Activated CD8-positive, alpha-beta memory T cell treated with anti-CD3 and anti-CD28 coated beads, Interleukin-2, amount 10 ng/mL, durations not matched to agents 7 days and 5 days (primary cell): ENCODE measurements at regions not wholly inside any gene's neighbourhood (a gene's known extent, or its start where the extent isn't known, plus 50 kb on each side); places are given as distances from the start of the nearest gene placed in this dataset.

Source experiments
- ATAC-seq: fragments of 150-1000 bp; cut with Tn5 transposase; one replicate; pipeline ENCODE4 v1.10.0; 2021; ENCODE audit warnings: moderate library complexity
- CTCF ChIA-PET: fragments of 350-600 bp; sonication (Branson Sonifier 250); formaldehyde crosslinking; loops from one replicate; lab custom pipeline; 2021; ENCODE audit warnings: antibody characterized with exemption; lab: Charles Lee
- DNase-seq: peaks from one replicate; pipeline ENCODE4 v3.0.0-alpha.2; 2020
- H3K27ac Mint-ChIP-seq: one replicate; pipeline ENCODE4 v1.8.0; 2021; ENCODE audit warnings: mild to moderate bottlenecking, mixed read lengths
- H3K27me3 Mint-ChIP-seq: one replicate; pipeline ENCODE4 v1.8.0; 2021; ENCODE audit warnings: mixed read lengths
- H3K36me3 Mint-ChIP-seq: one replicate; pipeline ENCODE4 v1.8.0; 2021; ENCODE audit warnings: mild to moderate bottlenecking, mixed read lengths
- H3K4me1 Mint-ChIP-seq: one replicate; pipeline ENCODE4 v1.8.0; 2021; ENCODE audit warnings: mixed read lengths
- H3K4me3 Mint-ChIP-seq: one replicate; pipeline ENCODE4 v1.8.0; 2021; ENCODE audit warnings: mild to moderate bottlenecking, moderate library complexity, mixed read lengths
- H3K9me3 Mint-ChIP-seq: one replicate; pipeline ENCODE4 v1.8.0; 2022; ENCODE audit warnings: low read depth, mixed read lengths

GRCh38 chr12:130084359-130084758 is 77.9 kb upstream of the FZD10 start:
- H3K27ac Mint-ChIP-seq: no peak overlapping the region
- H3K4me3 Mint-ChIP-seq: no peak overlapping the region
- ATAC-seq (no peak), DNase-seq (no peak)
- no peaks in the 10 kb centered on the region for H3K4me1 Mint-ChIP-seq
- H3K36me3 Mint-ChIP-seq: no peaks in the 10 kb centered on the region
- CTCF ChIA-PET: no interaction called here
- H3K9me3 Mint-ChIP-seq: peaks cover 2% of the 10 kb centered on the region
- H3K27me3 Mint-ChIP-seq: no peaks in the 10 kb centered on the region

GRCh38 chr12:130086248-130086647 is 76.0 kb upstream of the FZD10 start:
- ATAC-seq: no peak
- no peaks in the 10 kb centered on the region for H3K4me1 Mint-ChIP-seq
- H3K36me3 Mint-ChIP-seq: no peaks in the 10 kb centered on the region
- CTCF ChIA-PET: no interaction called here
- no peak overlapping the region for H3K27ac Mint-ChIP-seq
- H3K27me3 Mint-ChIP-seq: no peaks in the 10 kb centered on the region
- H3K9me3 Mint-ChIP-seq: peaks cover 7% of the 10 kb centered on the region
- H3K4me3 Mint-ChIP-seq: no peak overlapping the region
- DNase-seq: no peak

- H3K4me1 Mint-ChIP-seq: no peaks in the 10 kb centered on the region
- ATAC-seq (no peak), DNase-seq (no peak)
- CTCF ChIA-PET: no interaction called here
- H3K27ac Mint-ChIP-seq: no peak overlapping the region
- no peaks in the 10 kb centered on the region for H3K36me3 Mint-ChIP-seq
- H3K4me3 Mint-ChIP-seq: no peak overlapping the region
- H3K27me3 Mint-ChIP-seq: no peaks in the 10 kb centered on the region
- peaks cover 12% of the 10 kb centered on the region for H3K9me3 Mint-ChIP-seq
Measured at GRCh38 chr12:130086797-130087196, 75.5 kb upstream of the FZD10 start.

GRCh38 chr12:130087222-130087621 is 75.0 kb upstream of the FZD10 start:
- DNase-seq (no peak), ATAC-seq (no peak)
- Mint-ChIP-seq H3K36me3 (no peaks in the 10 kb centered on the region), H3K9me3 (peaks cover 16% of the 10 kb centered on the region), H3K4me1 (no peaks in the 10 kb centered on the region), H3K27me3 (no peaks in the 10 kb centered on the region), H3K4me3 (no peak overlapping the region), H3K27ac (no peak overlapping the region)
- CTCF ChIA-PET: no interaction called here

DNA sequence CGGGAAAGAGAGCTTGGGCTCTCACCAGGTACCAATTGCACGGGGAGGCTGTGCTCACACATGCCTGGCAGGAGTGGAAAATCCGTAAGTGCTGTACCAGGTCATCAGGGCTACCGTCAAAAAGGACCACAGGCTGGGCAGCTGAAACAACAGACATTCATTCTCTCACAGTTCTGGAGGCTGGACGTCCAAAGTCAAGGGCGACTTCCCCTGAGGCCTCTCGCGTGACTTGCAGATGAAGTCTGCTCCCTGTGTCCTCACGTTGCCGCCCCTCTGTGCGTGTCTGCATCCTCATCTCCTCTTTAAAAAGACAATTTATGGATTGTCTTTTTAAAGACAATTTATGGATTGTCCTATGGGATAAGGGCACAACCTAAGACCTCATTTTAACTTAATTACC is 73.8 kb upstream of the FZD10 start:
- Mint-ChIP-seq H3K4me1 (no peaks in the 10 kb centered on the region), H3K9me3 (peaks cover 16% of the 10 kb centered on the region), H3K4me3 (no peak overlapping the region), H3K27ac (no peak overlapping the region), H3K27me3 (no peaks in the 10 kb centered on the region), H3K36me3 (no peaks in the 10 kb centered on the region)
- DNase-seq: no peak
- no peak for ATAC-seq
- CTCF ChIA-PET: no interaction called here

DNA sequence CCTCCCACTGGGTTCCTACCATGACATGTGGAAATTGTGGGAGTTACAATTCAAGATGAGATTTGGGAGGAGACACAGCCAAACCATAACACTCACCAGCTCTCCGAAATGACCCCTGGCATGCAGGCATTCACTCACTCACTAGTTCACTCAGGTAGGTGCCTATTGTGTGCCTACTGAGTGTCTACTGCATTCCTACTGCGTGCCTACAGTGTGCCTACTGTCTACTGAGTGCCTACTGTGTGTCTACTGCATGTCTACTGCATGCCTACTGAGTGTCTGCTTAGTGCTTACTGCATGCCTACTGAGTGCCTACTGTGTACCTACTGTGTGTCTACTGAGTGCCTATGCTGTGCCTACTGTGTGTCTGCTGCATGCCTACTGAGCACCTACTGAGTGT is 71.7 kb upstream of the FZD10 start:
- DNase-seq: no peak
- Mint-ChIP-seq H3K27ac (no peak overlapping the region), H3K36me3 (no peaks in the 10 kb centered on the region), H3K9me3 (peaks cover 18% of the 10 kb centered on the region), H3K4me3 (no peak overlapping the region), H3K4me1 (no peaks in the 10 kb centered on the region), H3K27me3 (no peaks in the 10 kb centered on the region)
- CTCF ChIA-PET: no interaction called here
- no peak for ATAC-seq

DNA sequence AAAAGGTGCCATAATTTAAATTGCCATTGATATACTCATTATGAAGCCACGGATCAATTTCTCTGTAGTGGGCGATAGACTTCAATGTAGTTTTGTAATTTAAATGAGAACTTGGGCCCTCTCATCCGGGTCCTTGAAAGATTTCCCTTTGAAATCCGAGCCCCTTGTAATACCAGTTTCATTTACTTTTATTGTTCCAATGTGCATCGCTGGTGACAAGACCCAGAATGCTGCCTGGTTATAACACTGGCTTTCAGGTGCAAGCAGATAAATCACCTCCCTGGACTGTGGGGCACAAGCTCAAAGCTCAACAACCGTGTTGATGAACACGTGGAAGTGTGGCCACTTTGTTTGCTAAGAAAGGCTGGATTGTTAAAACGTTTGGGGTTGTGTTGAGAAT is 68.9 kb upstream of the FZD10 start:
- H3K36me3 Mint-ChIP-seq: no peaks in the 10 kb centered on the region
- H3K27me3 Mint-ChIP-seq: no peaks in the 10 kb centered on the region
- H3K4me1 Mint-ChIP-seq: no peaks in the 10 kb centered on the region
- no peak overlapping the region for H3K4me3 Mint-ChIP-seq
- DNase-seq (no peak), ATAC-seq (no peak)
- H3K9me3 Mint-ChIP-seq: peaks cover 18% of the 10 kb centered on the region
- CTCF ChIA-PET: no interaction called here
- H3K27ac Mint-ChIP-seq: no peak overlapping the region

DNA sequence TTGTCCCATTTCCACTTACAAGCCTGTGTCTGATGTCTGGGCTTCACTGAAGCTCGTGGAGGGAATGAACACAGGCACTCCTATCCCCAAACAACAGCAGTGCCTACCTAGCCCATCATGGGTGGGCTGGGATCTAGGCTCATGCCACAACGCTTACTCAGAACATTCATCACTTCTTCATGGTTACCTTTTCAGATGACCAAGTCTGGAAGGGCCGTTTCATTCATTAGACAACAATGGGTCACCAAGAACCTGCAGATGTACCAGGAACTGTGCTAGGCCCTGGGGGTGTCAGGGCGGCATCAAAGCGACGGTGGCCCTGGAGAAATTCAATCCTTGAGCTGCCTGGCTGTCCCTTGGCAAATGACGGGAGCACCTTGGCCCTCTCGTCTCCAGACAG is 64.9 kb upstream of the FZD10 start:
- Mint-ChIP-seq H3K9me3 (peaks cover 2% of the 10 kb centered on the region), H3K27ac (no peak overlapping the region), H3K4me1 (no peaks in the 10 kb centered on the region), H3K36me3 (no peaks in the 10 kb centered on the region), H3K27me3 (no peaks in the 10 kb centered on the region), H3K4me3 (no peak overlapping the region)
- ATAC-seq: no peak
- CTCF ChIA-PET: no interaction called here
- no peak for DNase-seq

DNA sequence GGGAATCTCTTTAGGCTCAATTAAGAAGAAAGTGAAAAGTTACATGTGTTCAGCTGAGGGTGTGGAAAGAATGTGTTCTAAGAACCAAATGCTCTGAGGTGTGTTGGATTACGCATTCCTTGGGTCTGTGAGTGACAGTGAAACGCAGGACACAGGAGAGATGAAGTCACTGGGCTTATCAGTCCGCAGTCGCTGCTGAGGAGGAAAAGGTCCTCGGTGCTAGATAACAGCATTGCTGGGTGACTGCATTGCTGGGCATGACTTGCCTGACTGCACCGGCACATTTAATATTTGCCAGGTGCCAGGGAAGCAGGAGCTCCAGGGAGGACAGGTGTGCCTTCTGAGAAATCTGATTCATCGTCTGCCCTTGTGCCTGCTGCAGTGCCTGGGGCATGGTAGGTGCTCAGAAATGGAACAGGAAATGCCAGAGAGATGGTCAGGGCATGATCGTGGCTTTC is 64.4 kb upstream of the FZD10 start:
- H3K4me1 Mint-ChIP-seq: no peaks in the 10 kb centered on the region
- DNase-seq (no peak), ATAC-seq (no peak)
- no peak overlapping the region for H3K4me3 Mint-ChIP-seq
- H3K36me3 Mint-ChIP-seq: no peaks in the 10 kb centered on the region
- H3K9me3 Mint-ChIP-seq: peaks cover 2% of the 10 kb centered on the region
- no peak overlapping the region for H3K27ac Mint-ChIP-seq
- CTCF ChIA-PET: no interaction called here
- H3K27me3 Mint-ChIP-seq: no peaks in the 10 kb centered on the region

- Mint-ChIP-seq H3K27ac (no peak overlapping the region), H3K36me3 (no peaks in the 10 kb centered on the region), H3K4me1 (no peaks in the 10 kb centered on the region), H3K9me3 (peaks cover 4% of the 10 kb centered on the region), H3K4me3 (no peak overlapping the region), H3K27me3 (no peaks in the 10 kb centered on the region)
- ATAC-seq (no peak), DNase-seq (no peak)
- CTCF ChIA-PET: no interaction called here
Measured at GRCh38 chr12:130098301-130099005, 63.8 kb upstream of the FZD10 start.

DNA sequence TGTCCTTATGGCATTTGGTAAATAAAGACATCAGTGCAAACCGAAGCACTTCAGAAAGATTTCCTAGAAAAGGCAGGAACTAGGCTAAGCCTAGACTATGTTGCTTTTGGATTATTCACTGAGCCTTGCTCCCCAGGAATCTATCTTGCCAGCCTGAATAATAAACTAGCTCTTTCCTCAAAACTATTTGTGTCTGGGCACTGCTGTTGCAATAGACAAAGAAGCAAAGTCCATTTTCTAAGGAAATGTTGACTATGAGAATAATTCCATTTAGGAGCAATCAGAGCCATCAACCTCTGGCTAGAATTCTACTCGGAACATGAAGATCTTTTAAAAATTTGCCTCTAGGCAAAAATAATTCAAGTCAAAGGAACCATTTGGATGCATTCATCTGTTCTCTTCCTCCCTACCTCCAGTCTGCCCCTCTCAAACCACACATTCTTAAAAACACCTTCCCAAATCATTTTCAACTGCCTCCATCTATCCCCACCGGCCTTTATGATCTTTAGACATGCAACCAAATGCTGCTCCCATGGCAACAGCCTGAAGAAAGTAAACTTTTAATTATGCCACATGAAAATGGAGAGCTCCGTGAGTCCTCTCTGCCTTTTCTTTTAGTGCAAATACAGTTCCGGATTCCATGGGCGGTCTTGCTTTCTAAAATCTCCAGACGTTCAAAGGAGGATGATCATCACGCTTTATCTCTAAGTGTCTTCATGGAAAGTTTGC is 61.5 kb upstream of the FZD10 start:
- Mint-ChIP-seq H3K4me3 (no peak overlapping the region), H3K9me3 (peaks cover 3% of the 10 kb centered on the region), H3K36me3 (no peaks in the 10 kb centered on the region), H3K27me3 (no peaks in the 10 kb centered on the region), H3K4me1 (no peaks in the 10 kb centered on the region), H3K27ac (no peak overlapping the region)
- CTCF ChIA-PET: no interaction called here
- ATAC-seq (no peak), DNase-seq (no peak)

- peaks cover 3% of the 10 kb centered on the region for H3K9me3 Mint-ChIP-seq
- ATAC-seq (no peak), DNase-seq (no peak)
- no peaks in the 10 kb centered on the region for H3K36me3 Mint-ChIP-seq
- no peak overlapping the region for H3K27ac Mint-ChIP-seq
- no peaks in the 10 kb centered on the region for H3K4me1 Mint-ChIP-seq
- H3K27me3 Mint-ChIP-seq: no peaks in the 10 kb centered on the region
- H3K4me3 Mint-ChIP-seq: no peak overlapping the region
- CTCF ChIA-PET: no interaction called here
Measured at GRCh38 chr12:130101370-130101769, 60.9 kb upstream of the FZD10 start.

DNA sequence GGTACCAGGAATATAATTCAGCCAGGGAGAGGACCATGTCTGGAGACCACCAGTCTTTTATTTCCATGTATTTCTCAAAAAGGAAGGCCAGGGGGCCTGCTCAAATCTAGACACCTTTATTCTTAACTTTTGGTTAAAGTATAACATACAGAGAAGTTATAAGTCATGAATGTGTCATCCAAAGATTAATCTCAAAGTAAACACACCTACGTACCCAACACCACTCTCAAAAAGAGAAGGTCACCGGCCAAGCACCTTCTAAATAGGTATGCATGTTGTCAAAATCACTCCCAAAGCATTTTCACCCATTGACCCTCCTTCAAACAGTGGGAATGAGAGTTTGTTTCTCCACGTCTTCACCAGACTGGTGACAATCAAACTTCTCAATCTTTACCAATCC is 60.0 kb upstream of the FZD10 start:
- Mint-ChIP-seq H3K4me3 (no peak overlapping the region), H3K36me3 (no peaks in the 10 kb centered on the region), H3K27me3 (no peaks in the 10 kb centered on the region), H3K9me3 (peaks cover 3% of the 10 kb centered on the region), H3K27ac (no peak overlapping the region), H3K4me1 (no peaks in the 10 kb centered on the region)
- ATAC-seq (no peak), DNase-seq (no peak)
- CTCF ChIA-PET: no interaction called here

GRCh38 chr12:130104571-130105106 is 57.6 kb upstream of the FZD10 start:
- no peaks in the 10 kb centered on the region for H3K4me1 Mint-ChIP-seq
- H3K27me3 Mint-ChIP-seq: no peaks in the 10 kb centered on the region
- ATAC-seq (no peak), DNase-seq (no peak)
- H3K9me3 Mint-ChIP-seq: peaks cover 3% of the 10 kb centered on the region
- no peaks in the 10 kb centered on the region for H3K36me3 Mint-ChIP-seq
- no peak overlapping the region for H3K27ac Mint-ChIP-seq
- no peak overlapping the region for H3K4me3 Mint-ChIP-seq
- CTCF ChIA-PET: no interaction called here
